Activated CD4-positive, CD25-positive, alpha-beta regulatory T cell treated with anti-CD3 and anti-CD28 coated beads, Interleukin-2, amount 50 U/mL, for 72 hours (primary cell): ENCODE measurements at regions not wholly inside any gene's neighbourhood (a gene's known extent, or its start where the extent isn't known, plus 50 kb on each side); places are given as distances from the start of the nearest gene placed in this dataset.
"Not testable (repeated sequence)": the region's sequence is repeated elsewhere in the genome, so short reads cannot be mapped to it uniquely, and the experiment has no call there.

Experiments used
- DNase-seq: peaks from one replicate; pipeline ENCODE4 v3.0.0; 2021

- DNase-seq: no peak
Observed at GRCh38 chrX:38943120-38943519, 141.9 kb downstream of the MID1IP1 start.

- no peak for DNase-seq
Observed at GRCh38 chrX:38948046-38948445, 146.8 kb downstream of the MID1IP1 start.

- no peak for DNase-seq
Observed at GRCh38 chrX:38954520-38954919, 153.3 kb downstream of the MID1IP1 start.

DNA sequence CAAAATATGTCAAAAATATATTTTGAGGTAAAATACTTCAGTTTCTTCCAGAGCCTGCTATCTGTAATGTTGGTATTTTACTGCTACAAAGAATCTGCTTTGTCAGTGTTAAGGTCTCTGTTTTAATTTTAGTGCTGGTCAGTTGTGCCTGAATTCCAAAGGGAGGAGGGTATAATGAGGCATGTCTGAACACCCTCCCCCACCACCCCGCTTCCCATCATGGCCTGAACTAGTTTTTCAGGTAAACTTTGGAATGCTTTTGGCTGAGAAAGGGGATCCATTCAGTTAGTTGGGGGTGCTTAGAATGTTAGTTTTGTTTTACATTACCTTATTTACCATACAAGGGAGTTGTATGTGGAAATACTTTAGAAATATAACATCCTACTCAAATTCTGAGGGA lies 158.5 kb downstream of the MID1IP1 start:
- no peak for DNase-seq

DNA sequence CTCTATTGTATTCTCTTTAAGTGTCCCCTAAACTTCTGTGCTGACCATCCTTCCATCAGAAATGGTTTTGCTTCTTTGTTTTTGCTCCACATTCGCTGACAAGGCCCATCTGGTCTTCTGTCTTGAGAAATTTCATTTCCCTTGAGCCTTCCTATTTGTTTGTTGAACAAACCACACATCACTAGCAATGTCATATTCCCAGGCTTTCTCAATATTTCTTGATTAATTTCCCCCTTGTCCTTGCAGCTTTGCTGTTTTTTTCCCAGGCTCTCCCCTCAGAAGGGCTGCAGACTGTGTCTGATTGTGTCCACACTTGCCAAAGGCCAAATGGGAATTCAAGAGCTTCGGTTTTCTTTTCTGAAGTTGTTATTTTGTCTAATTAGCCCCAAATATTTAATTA lies 158.9 kb downstream of the MID1IP1 start:
- no peak for DNase-seq

DNA sequence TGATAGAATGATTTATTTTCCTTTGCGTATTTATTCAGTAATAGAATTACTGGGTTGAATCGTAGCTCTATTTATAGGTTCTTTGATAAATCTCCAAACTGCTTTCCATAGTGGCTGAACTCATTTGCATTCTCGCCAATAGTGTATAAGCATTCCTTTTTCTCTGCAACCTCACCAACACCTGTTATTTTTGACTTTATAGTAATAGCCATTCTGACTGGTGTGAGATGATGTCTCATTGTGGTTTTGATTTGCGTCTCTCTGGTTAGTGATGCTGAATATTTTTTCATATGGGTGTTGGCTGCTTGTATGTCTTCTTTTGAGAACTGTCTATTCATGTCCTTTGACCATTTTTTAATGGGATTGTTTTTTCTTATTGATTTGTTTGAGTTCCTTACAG lies 160.7 kb downstream of the MID1IP1 start:
- DNase-seq: no peak

DNA sequence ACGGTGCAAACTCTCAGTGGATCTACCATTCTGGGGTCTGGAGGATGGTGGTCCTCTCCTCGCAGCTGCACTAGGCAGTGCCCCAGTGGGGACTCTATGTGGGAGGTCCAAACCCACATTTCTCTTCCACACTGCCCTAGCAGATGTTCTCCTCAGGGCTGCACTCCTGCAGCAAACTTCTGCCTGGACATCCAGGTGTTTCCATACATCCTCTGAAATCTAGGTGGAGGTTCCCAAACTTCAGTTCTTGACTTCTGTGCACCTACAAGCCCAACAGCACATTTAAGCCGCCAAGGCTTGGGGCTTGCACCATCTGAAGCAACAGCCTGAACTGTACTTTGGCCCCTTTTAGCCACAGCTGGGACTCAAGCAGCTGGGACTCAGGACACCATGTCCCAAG lies 162.0 kb downstream of the MID1IP1 start:
- DNase-seq: not testable (repeated sequence)

GRCh38 chrX:38965888-38966287 lies 164.6 kb downstream of the MID1IP1 start:
- no peak for DNase-seq

- DNase-seq: no peak
Observed at GRCh38 chrX:38968344-38969216, 167.3 kb downstream of the MID1IP1 start.

DNA sequence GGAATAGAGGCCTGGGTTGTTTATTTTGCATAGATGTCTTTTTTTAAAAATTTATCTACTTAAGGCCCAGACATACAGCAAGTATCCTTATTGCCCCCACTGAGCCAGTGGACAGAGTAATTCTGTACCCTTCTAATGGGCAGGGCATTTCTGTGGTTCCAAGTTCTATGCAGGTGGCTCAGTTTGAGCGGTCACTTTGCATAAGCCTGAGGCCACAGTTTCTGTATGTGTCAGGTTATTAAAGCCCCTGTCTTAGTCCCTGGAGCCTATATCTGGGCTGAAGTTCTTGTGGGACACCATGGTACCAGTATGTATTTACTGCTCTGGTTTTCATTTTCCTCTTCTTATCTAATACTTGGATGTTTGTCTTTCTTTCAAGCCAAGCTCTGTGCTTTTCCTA lies 168.8 kb downstream of the MID1IP1 start:
- DNase-seq: no peak

GRCh38 chrX:38970845-38971244 lies 169.6 kb downstream of the MID1IP1 start:
- DNase-seq: no peak

DNA sequence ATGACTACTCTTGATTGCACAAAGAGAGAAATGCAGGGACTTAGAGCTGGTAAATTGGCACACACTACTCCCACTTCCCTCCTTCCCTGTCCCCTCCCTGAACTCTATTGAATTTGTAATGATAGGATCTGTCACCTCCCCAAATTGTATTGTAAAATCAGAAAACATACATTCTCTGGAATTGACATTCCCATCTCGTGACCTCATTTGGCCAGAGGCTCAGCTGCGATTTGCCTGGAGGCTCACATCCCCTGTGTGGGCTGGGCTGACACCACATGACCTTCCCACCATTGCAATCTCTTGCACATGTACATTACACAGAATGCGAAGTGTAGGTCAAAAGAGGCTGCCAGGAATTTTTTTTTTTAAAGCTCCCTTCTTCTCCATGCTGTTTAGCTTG lies 172.1 kb downstream of the MID1IP1 start:
- no peak for DNase-seq

- no peak for DNase-seq
Observed at GRCh38 chrX:38974542-38974941, 173.3 kb downstream of the MID1IP1 start.

GRCh38 chrX:38975368-38975942 lies 174.2 kb downstream of the MID1IP1 start:
- no peak for DNase-seq

DNA sequence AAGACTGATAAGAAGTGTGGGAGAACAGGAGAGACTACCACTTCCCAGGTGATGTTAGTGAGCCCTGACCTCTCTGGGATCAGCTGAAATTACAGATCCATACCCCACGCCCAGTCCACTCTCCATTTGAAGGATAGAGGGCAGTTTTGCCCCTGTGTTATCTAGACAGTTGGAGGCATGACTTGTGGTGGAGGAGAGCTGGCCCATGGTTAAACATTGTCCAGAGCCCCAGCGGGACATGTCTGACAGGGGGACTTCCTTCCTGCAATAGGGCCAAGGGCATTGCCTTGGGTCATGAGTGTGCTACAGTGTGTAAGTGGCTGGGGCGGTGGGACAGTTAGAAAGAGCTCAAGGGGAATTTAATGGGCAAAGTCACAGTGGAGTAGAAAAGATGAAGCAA lies 181.1 kb downstream of the MID1IP1 start:
- no peak for DNase-seq

DNA sequence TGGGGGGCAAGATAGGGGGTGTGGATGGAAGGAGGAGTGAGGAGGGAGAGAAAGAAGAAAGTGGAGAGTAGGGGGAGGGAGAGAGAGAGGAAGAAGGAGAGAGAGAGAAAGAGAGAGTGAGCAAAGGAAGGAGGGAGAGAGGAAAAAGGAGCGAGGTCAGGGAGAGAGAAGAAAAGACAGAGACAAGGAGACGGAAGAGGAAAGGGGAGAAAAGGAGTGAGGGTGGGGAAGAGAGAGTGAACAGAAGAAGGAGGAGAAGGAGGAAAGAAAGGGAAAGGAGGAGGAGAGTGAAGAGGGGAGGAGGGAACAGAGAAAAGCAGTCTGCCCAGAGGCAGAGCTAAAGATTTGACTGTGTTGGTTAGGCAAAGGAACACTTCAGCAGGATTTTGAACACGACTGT lies 181.6 kb downstream of the MID1IP1 start:
- DNase-seq: no peak

DNA sequence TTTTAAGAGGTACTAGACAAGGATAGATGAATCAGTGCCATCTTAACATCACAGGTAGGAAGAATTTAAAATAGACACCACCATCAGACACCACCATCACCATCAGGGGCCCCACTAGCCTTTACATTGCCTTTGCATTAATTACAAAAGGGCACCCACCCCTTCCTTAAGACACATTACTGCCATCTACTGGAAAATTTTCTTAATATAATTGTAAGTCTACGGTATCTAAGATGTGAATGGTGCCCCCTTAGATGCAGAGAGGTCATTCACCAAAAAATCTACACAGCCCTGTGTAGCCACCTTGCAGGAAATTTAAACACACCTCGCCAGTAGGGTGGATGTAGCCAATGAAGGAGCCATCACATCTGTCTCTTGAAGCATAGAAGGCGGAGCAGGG lies 184.1 kb downstream of the MID1IP1 start:
- DNase-seq: no peak

GRCh38 chrX:38985945-38986344 lies 184.7 kb downstream of the MID1IP1 start:
- DNase-seq: no peak

GRCh38 chrX:38986586-38986985 lies 185.3 kb downstream of the MID1IP1 start:
- DNase-seq: no peak

- DNase-seq: no peak
Observed at GRCh38 chrX:38987198-38987651, 186.0 kb downstream of the MID1IP1 start.

DNA sequence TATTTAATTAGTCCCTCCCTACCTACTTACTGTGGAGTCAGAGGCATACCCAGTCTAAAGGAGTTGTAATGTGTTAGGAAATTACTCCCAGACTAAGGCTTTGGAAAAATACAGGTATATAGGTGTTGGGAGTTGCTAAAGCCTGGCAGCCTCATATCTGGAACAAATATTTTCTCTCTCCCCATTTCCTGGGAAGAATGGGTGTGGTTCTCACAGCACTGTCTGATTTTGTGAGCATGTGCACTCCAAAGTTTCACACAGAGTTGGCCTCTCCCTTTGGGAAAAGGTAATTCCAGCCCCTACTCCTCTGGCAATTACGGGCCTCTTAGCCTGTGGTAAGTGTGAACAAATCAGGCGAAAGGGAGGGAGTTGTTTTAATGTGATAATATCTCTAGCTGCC lies 187.0 kb downstream of the MID1IP1 start:
- DNase-seq: no peak

DNA sequence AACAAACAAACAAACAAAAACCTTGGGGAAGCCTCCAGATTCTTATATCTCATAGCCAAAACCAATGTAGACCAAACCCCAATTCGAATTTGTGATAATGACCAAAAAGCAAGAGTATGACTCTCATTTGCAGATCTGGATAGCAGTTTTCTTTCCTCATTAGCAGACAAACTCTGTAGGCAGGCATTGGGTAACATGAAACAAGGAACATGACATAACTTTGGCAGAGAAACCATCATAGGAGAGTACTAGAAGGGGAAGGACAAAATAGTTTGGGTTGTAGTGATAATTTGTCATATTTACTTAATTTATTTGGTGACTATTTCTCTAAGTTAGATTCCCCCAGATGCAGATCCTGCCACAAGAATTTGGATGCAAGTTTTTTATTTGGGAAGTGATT lies 187.8 kb downstream of the MID1IP1 start:
- DNase-seq: no peak

- DNase-seq: no peak
Observed at GRCh38 chrX:38991656-38992440, 190.6 kb downstream of the MID1IP1 start.
